OCI-LY1 (cell line): ENCODE measurements at regions not wholly inside any gene's neighbourhood (a gene's known extent, or its start where the extent isn't known, plus 50 kb on each side); places are given as distances from the start of the nearest gene placed in this dataset.

Experiments used
- H2AFZ ChIP-seq: fragments of 200-600 bp; sonication (generic), shearing (Covaris generic); 2 replicates; pipeline ENCODE4 v1.6.0; 2014; ENCODE audit warnings: antibody characterized with exemption, mild to moderate bottlenecking, low read length
- H3F3A ChIP-seq: fragments of 200-600 bp; sonication (generic), shearing (Covaris generic); 2 replicates; pipeline ENCODE4 v1.6.0; 2014; ENCODE audit warnings: mild to moderate bottlenecking, antibody characterized with exemption, low read length, moderate library complexity; ENCODE audit not compliant: insufficient read depth
- H3K27ac ChIP-seq: fragments of 200-600 bp; sonication (generic); 2 replicates; pipeline ENCODE4 v1.5.1; 2014; ENCODE audit warnings: low read length, mixed run types, mild to moderate bottlenecking, low read depth; ENCODE audit not compliant: poor library complexity, severe bottlenecking
- H3K27me3 ChIP-seq: fragments of 200-600 bp; sonication (generic); 2 replicates; pipeline ENCODE4 v1.6.0; 2014; ENCODE audit warnings: antibody characterized with exemption, mild to moderate bottlenecking, low read length, moderate library complexity; ENCODE audit not compliant: insufficient read depth
- H3K36me3 ChIP-seq: fragments of 200-600 bp; sonication (generic); 2 replicates; pipeline ENCODE4 v1.6.1; 2014; ENCODE audit warnings: mild to moderate bottlenecking, antibody characterized with exemption, low read length, moderate library complexity, mixed read lengths; ENCODE audit not compliant: insufficient read depth
- H3K4me1 ChIP-seq: fragments of 200-600 bp; sonication (generic); 2 replicates; pipeline ENCODE4 v1.5.1; 2014; ENCODE audit warnings: mild to moderate bottlenecking, low read length, moderate library complexity; ENCODE audit not compliant: insufficient read depth, severe bottlenecking
- H3K4me2 ChIP-seq: fragments of 200-600 bp; sonication (generic), shearing (Covaris generic); 2 replicates; pipeline ENCODE4 v1.6.1; 2014; ENCODE audit warnings: low read length
- H3K4me3 ChIP-seq: fragments of 200-600 bp; sonication (generic); 2 replicates; pipeline ENCODE4 v1.5.1; 2014; ENCODE audit warnings: low read length, low read depth, mild to moderate bottlenecking, mixed read lengths; ENCODE audit not compliant: poor library complexity, severe bottlenecking
- H3K79me2 ChIP-seq: fragments of 200-600 bp; shearing (Covaris generic); 2 replicates; pipeline ENCODE4 v1.6.1; 2016; ENCODE audit warnings: mixed run types, low read length, mixed read lengths; ENCODE audit not compliant: insufficient read depth
- H3K9ac ChIP-seq: fragments of 200-600 bp; sonication (generic), shearing (Covaris generic); 2 replicates; pipeline ENCODE4 v1.6.1; 2014; ENCODE audit warnings: mild to moderate bottlenecking, low read length, mixed read lengths
- H3K9me2 ChIP-seq: fragments of 200-600 bp; sonication (generic), shearing (Covaris generic); 2 replicates; pipeline ENCODE4 v1.6.1; 2014; ENCODE audit warnings: low read depth, mild to moderate bottlenecking, low read length, mixed read lengths
- H3K9me3 ChIP-seq: fragments of 200-600 bp; shearing (Covaris generic); 2 replicates; pipeline ENCODE4 v1.6.1; 2014; ENCODE audit warnings: low read length, mixed read lengths
- H4K20me1 ChIP-seq: fragments of 200-600 bp; sonication (generic), shearing (Covaris generic); 2 replicates; pipeline ENCODE4 v1.6.0; 2016; ENCODE audit warnings: mild to moderate bottlenecking, low read length; ENCODE audit not compliant: insufficient read depth
- EZH2 ChIP-seq: fragments of 200-600 bp; sonication (generic), shearing (Covaris generic); IDR thresholded peaks from 2 replicates; pipeline ENCODE4 v1.8.0; 2017; ENCODE audit warnings: borderline replicate concordance, mixed run types, mild to moderate bottlenecking, antibody characterized with exemption, low read length, moderate library complexity, mixed read lengths
- TF ChIP-seq, protein P1 (sequence below): fragments of 200-600 bp; sonication (generic), shearing (Covaris generic); IDR thresholded peaks from 2 replicates; pipeline ENCODE4 v1.5.1; 2017; ENCODE audit warnings: mild to moderate bottlenecking, antibody characterized with exemption, low read length, moderate library complexity, mixed read lengths

DNA sequence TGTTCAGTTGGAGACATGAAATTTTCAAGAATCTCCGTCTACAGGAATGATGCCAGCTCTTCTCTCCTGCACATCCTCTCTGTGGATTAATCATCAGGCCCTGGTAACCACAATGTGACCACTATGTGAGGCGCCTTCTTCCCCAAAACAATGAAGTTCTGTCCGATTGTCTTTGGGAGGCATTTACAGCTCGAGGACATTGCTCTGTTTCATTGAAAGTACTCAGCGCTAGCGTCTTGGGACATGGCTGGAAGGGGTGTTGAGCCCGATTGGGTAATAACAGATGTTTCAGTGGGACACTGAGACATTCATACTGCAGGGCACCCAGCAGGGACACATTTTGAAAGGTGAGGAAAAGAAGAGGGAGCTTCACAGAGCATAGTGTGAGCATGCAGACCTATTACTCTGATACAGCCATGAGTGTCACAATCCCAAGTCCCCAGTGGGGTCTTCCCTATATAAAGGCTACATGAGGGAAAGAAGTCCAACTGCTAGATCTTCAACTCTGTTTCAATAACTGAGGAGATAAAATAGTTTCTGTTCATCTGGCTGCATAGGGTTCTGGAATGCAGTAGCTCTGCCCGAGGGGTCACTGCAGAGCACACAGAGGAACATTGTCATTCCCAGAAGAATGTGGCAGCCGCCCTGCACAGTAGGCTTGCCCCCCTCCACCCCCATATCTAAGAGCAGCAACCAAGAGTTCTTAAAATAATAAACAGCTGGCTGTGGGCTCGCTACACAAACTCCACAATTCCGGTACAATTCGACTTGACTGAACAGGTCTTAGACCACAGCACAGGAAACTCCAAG is 237.3 kb downstream of the OSR1 start:
- Histone ChIP-seq H3K79me2 (no peaks in the 10 kb centered on the region), H3K27me3 (no peaks in the 10 kb centered on the region), H3K9me2 (no peaks in the 10 kb centered on the region), H3K9ac (no peak overlapping the region), H3K4me2 (no peak overlapping the region), H3K9me3 (no peaks in the 10 kb centered on the region), H3K4me1 (no peaks in the 10 kb centered on the region), H4K20me1 (no peaks in the 10 kb centered on the region), H3K36me3 (no peaks in the 10 kb centered on the region), H3F3A (no peaks in the 10 kb centered on the region), H2AFZ (no peak overlapping the region), H3K27ac (no peak overlapping the region), H3K4me3 (no peak overlapping the region)
- TF ChIP-seq, protein P1, sequence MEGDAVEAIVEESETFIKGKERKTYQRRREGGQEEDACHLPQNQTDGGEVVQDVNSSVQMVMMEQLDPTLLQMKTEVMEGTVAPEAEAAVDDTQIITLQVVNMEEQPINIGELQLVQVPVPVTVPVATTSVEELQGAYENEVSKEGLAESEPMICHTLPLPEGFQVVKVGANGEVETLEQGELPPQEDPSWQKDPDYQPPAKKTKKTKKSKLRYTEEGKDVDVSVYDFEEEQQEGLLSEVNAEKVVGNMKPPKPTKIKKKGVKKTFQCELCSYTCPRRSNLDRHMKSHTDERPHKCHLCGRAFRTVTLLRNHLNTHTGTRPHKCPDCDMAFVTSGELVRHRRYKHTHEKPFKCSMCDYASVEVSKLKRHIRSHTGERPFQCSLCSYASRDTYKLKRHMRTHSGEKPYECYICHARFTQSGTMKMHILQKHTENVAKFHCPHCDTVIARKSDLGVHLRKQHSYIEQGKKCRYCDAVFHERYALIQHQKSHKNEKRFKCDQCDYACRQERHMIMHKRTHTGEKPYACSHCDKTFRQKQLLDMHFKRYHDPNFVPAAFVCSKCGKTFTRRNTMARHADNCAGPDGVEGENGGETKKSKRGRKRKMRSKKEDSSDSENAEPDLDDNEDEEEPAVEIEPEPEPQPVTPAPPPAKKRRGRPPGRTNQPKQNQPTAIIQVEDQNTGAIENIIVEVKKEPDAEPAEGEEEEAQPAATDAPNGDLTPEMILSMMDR = no peak
- TF ChIP-seq EZH2 = no peak

DNA sequence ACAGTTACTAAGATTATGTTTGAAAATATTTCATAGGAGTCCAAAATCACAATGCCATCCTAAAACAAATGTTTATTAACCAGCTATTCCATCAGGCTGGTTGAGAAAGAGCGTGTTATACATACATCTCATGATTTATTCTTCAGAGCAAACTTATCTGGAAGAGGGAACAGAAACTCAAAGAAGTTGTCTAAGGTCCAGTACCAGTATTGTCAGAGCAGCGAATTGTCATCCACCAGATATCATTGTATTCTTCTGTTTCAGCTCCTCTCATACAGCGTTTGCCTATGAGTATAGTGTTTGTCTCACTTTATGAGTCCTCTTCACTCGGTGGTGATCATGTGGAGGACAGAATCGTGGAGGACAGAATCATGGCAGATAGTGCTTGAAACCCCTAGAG is 238.2 kb downstream of the OSR1 start:
- no peaks in the 10 kb centered on the region for H4K20me1 ChIP-seq
- H3K79me2 ChIP-seq = no peaks in the 10 kb centered on the region
- TF ChIP-seq, protein P1 = no peak
- TF ChIP-seq EZH2 = no peak
- no peak overlapping the region for H3K9ac ChIP-seq
- H3K9me2 ChIP-seq = no peaks in the 10 kb centered on the region
- no peak overlapping the region for H3K27ac ChIP-seq
- no peaks in the 10 kb centered on the region for H3K36me3 ChIP-seq
- H2AFZ ChIP-seq = no peak overlapping the region
- no peaks in the 10 kb centered on the region for H3K9me3 ChIP-seq
- H3K4me1 ChIP-seq = no peaks in the 10 kb centered on the region
- no peaks in the 10 kb centered on the region for H3K27me3 ChIP-seq
- H3K4me2 ChIP-seq = no peak overlapping the region
- H3F3A ChIP-seq = no peaks in the 10 kb centered on the region
- no peak overlapping the region for H3K4me3 ChIP-seq

DNA sequence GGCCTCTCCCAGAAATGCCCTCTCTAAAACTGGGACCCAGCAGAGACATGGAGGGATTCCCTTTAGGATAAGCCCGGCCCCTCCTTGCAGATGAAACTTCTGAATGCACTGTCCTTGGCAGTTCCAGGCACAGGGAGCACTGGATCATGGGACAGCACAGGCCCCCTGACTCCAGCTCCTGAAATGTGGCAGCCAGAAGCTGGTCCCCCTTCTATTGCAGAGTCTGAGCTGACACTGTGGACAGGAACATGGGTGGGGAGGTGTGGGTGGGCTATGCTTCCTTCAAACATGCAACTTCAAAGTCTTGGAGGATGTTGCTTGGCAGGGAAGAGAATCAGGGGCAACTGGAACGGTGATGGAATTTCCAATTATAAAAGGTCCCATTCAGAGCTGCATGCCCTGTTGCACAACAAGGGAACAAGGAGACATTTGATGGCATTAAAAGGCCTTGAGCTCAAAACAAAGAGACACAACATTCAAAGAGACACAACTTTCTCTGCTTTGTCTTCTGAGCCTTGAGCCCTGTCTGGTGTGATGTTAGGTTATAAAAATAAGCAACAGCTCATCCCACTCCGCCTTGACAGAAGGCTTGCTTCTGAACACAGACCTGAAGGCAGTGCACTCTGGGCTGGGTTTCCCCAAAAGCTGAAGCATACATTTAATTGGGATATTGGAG is 239.0 kb downstream of the OSR1 start:
- no peak overlapping the region for H3K4me2 ChIP-seq
- TF ChIP-seq, protein P1 = no peak
- no peak for TF ChIP-seq EZH2
- H3K27me3 ChIP-seq = no peaks in the 10 kb centered on the region
- H4K20me1 ChIP-seq = no peaks in the 10 kb centered on the region
- H3K9me2 ChIP-seq = no peaks in the 10 kb centered on the region
- no peaks in the 10 kb centered on the region for H3K4me1 ChIP-seq
- no peaks in the 10 kb centered on the region for H3K36me3 ChIP-seq
- no peak overlapping the region for H3K27ac ChIP-seq
- H3K9ac ChIP-seq = no peak overlapping the region
- H3K4me3 ChIP-seq = no peak overlapping the region
- H3K79me2 ChIP-seq = no peaks in the 10 kb centered on the region
- no peaks in the 10 kb centered on the region for H3F3A ChIP-seq
- no peaks in the 10 kb centered on the region for H3K9me3 ChIP-seq
- no peak overlapping the region for H2AFZ ChIP-seq
